ENCODE measurements at regions not wholly inside any gene's neighbourhood (a gene's known extent, or its start where the extent isn't known, plus 50 kb on each side); places are given as distances from the start of the nearest gene placed in this dataset.
"Not testable (repeated sequence)": the region's sequence is repeated elsewhere in the genome, so short reads cannot be mapped to it uniquely, and the experiment has no call there.

DNA sequence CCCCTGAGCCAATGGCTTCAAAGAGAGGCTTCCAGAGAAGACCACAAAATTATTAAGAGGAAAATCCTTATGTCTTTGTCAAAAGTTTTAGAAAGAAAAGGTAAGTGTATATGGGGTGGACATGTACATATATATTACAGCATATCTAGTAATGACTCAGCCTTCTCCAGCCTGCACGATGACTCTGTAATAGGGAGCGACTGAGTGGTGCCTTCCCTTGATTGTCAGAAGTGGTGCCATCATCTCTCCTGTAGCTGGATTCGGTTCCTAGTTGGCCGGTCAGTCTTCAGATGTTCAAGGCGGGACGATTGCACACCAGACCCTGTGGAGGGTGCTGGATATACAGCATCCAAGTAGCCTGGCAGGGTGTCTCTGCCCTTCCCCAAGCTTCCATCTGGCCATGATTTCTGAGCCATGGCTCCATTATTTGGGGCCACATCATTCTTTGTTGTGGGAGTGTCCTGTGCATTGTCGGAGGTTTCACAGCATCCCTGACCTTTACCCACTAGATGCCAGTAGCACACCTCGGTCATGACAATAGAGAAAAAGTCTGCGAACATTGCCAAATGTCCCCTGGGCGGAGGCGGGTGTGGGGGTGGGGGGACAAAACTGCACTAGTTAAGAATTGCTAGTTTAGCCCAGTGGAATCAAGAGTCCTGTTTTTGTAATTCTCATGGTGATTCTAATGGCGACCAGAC lies 206.2 kb upstream of the KAZN start:
- DNase-seq (ENCODE audit: low read depth in 2 of 2) = no peak

DNA sequence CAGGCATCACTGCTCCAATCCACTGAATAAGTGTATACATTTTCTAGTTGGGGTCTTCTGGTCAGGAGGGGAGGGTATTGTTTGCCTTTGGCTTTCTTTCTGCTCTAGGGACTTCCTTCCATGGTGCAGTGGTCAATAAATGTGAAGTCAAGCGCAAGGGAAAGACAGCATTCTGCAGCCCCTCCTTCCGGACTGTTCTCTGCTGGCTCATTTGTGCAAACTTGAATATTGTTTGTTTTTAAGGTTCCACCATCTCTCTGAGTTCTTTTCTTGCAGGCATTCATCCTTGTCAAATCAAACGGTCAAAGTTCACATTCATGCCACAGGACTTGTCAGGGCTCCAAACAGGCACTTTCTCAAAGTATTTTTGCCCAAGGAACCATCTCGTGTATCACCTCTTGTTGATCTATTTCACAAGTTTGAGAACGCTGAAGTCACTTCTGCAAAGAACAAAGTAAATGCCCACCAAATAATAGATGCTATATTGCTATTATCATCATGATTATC lies 205.6 kb upstream of the KAZN start:
- DNase-seq (ENCODE audit: low read depth in 2 of 2) = no peak

DNA sequence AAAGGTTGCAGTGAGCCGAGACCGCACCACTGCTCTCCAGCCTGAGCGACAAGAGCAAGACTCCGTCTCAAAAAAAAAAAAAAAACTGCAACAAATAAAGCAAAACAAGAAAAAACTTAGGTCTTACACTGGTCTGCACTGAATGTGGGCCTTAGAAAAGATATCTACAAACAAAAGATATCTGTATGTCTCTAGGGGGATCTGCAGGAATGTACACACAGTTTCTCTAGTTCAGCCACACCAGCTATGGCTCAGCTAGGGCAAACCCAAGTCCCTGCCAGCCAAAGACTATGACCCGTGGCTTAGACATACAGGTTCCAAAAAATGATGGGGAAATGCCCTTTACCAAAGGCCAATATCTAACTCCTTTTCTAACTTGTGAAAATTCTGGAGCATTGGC lies 202.4 kb upstream of the KAZN start:
- no peak for DNase-seq (ENCODE audit: low read depth in 2 of 2)

DNA sequence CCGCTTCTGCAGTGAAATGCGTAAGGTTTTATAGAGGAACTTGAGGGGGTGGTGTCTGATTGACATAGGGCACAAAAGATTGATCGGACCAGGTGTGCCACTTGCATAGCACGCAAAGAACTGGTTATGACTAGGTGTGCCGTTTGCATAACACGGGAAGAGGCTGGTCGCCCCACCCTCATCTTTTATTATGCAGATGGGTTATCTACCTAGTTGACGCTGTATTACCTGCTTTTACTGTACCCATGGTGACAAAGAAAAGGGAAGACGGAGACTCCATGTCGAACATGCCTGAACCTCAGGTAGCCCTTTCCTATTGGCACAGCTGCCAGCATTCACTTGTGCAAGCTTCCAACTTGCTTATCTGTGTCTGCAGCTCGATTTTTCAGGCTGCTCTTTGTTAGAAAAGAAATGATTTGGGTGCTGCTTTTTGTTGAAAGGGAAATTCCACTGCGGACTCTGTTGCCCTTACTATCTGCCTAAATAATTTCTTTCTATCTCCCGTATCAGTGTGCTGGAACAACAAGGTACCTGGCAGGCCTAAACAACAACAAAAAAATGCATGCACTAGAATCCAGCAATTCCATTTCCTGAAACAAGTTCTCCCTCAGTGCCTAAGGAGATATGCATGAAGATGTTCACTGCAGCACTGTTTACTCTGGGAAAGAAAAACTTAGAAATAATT lies 194.4 kb upstream of the KAZN start:
- no peak for DNase-seq (ENCODE audit: low read depth in 2 of 2)

DNA sequence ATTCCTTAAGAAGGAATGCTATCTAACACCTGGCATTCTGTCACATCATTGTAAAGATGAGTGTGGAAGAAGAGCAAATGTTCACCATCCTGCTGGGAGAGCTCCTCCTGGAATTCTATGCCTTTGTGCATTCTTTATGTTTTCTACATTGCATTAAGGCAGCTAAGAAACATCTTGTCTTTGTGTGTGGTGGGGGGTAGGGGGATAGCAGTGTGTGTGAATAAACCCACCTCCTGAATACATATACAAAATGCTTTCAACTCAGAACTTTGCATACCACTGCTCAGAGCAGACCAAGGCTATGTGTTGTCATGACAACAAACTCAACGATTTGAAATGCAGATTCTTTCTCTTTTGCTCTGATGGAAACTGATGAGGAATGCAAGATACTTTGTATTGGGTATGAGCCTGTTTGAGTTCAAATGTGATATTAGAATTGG lies 193.6 kb upstream of the KAZN start:
- DNase-seq (ENCODE audit: low read depth in 2 of 2) = no peak

DNA sequence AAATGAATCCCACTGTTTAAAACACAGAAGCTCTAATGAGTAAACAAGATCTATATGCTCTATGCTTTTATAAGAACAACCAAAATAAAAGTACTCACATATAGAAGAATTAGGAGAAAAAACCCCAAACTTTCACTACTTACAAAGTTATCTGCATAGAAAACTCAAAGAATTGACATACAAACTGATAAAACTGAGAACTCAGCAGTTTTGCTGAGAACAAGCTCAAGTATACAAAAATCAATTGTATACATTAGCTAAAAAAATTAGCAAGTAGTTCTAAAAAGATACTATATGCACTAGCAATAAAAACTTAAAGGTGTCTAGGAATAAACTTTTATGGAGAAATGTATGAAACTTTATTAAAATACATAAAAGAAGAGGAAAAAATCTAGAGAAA lies 186.2 kb upstream of the KAZN start:
- no peak for DNase-seq (ENCODE audit: low read depth in 2 of 2)

DNA sequence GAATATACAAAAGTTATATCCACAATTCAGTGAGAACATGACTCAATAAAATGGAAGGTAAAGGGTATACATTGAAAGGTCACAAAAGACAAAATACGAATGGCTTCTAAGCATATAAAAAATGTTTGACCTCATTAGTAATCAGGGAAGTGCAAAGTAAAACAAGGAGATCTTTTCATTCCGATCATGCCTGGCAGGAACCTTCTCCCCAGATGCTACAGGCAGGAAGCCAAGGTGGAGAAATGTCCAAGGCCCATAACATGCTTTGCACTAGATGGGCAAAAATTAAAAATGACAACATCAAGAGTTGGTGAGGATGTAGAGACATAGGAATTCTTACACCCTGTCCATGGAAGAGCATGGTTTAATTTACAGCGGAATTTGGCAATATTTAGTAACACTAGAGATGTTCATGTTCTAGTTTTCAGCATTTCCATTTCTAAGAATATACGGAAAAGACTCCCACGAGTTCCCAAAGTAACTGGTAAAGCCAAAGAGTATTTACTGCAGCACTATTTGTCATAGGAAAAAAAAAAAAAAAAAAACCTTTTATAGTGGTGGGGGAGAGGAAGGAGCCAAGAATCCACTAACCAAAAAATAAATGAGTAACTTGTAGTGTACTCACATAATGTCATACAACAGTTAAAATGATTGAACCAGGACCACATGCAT lies 184.5 kb upstream of the KAZN start:
- DNase-seq (ENCODE audit: low read depth in 2 of 2) = no peak

DNA sequence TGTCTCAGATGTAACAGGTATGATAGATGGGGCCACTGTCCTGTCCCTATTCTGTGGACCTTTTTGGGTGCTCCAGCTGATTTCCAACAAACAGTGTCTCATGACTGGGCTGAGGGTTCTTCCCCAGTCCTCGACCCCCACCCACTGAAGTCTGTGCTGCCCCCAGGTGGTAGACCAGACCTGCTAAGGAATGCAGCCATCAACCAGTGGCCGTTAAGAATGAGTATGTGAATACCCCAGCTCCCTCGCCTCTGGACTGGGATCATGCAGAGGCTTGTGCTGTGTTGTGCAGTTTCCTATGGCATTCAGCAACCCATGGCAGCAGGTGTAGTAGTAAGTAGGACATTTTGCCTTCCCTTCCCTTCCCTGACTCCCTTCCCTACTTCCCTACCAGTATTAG lies 183.1 kb upstream of the KAZN start:
- DNase-seq (ENCODE audit: low read depth in 2 of 2) = no peak

DNA sequence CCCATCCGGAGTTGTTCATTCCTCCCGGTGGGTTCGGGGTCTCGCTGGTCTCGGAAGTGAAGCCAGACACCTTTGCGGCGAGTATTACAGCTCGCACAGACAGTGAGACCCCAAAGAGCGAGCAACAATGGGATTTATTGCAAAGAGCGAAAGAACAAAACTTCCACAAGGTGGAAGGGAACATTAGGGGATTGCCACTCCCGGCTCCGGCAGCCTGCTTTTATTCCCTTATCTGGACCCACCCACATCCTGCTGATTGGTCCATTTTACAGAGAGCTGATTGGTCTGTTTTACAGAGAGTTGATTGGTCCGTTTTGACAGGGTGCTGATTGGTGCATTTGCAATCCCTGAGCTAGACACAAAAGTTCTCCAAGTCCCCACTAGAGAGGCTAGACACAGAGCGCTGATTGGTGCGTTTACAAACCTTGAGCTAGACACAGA lies 178.7 kb upstream of the KAZN start:
- DNase-seq (ENCODE audit: low read depth in 2 of 2) = not testable (repeated sequence)

DNA sequence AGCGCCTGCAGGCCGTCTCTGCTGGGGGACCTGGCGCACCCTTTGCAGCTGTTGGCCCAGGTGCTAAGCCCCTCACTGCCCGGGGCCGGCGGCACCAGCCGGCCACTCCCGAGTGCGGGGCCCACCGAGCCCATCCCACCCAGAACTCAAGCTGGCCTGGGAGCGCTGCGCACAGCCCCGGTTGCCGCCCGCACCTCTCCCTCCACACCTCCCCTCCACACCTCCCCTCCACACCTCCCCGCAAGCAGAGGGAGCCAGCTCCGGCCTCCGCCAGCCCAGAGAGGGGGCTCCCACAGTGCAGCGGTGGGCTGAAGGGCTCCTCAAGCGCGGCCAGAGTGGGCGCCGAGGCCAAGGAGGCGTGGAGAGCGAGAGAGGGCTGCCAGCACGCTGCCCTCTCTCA lies 177.8 kb upstream of the KAZN start:
- DNase-seq (ENCODE audit: low read depth in 2 of 2) = no peak

DNA sequence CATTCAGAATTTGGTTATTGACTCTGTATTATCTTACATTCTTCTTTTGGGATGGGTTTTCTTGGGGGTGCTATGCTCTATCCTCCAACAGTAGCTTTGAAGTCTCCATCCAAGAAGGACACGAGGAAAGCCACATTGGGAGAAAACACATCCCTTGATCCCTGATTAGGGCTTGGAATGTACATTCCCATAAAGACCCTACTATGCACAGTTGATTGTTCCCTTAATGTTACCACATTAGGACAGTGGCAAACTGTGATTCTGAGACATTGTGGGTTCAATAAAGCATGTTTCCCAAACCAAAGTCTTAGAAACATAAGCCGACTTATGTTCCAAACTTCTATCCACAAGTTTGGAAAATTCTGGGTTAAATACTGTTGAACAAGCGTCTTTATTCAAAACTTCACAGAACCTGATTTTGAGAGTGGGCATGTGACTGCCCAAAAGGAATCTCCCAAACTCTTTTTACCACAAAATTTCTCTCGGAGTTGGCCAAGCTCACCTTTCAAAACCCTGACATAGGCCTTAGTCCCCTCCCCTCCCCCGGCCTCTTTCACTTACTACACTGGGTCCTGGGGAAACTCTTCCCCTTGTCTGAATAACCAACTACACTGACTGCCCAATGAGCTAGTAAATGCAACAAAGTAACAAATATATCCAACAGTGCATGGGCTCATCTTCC lies 177.0 kb upstream of the KAZN start:
- no peak for DNase-seq (ENCODE audit: low read depth in 2 of 2)

DNA sequence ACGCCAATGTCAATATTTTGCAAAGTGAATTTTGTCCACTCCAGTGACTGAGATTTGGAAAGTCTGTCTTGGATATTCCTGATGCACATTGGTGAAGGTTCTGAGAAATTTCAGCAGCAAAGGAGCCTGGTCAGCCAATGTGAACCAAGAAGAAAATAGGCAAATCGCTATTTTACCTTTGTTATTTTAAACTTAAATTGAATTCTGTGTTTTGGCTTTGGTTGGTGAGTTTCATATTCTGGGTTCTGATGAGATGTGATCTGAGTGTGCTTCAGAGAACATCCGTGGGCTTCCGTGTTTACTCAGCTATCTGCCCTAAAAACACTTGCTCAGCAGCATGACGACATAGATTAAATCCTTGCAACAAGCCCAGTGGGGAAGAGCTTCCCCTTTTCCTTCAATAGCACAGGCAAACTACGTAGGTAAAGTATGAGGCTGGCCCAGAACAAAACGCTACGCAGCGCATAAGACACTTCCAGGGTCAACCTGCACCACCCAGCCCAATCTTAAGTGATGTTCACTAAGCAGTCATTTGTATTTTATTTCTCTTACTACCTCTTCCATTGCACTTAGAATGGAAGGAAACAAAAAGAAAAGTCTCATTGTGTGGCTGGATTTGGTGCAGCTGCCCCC lies 176.4 kb upstream of the KAZN start:
- no peak for DNase-seq (ENCODE audit: low read depth in 2 of 2)

DNA sequence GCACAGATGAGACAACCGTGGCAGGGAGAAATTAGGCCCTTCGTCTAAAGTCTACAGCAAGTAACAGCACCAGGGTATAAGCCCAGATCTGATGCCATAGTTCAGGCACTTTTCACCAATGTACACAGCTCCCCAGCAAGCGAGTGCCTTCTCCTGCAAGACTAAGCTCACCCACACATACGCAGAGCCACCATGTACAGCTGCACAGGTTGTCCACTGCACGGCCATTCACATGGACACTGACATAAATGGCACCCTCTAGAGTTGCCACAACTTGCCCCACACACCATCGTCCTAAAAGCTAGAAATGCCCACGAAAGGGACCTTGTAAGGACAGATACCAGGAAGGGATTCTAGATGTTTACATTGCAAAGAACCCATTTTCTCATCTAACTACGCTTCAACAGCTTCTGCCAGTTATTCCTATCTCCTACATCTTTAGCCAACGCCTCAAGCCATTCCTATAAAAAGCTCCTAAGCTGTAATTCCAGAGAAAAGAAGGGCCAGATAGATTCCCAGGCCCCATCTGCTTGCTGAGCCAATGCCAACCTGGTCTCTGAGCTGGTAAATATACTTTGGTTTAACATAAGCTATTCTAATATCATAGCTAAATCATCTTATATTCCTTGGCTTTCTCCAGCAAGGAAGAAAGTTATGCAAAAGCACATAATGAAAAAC lies 174.0 kb upstream of the KAZN start:
- DNase-seq (ENCODE audit: low read depth in 2 of 2) = no peak

DNA sequence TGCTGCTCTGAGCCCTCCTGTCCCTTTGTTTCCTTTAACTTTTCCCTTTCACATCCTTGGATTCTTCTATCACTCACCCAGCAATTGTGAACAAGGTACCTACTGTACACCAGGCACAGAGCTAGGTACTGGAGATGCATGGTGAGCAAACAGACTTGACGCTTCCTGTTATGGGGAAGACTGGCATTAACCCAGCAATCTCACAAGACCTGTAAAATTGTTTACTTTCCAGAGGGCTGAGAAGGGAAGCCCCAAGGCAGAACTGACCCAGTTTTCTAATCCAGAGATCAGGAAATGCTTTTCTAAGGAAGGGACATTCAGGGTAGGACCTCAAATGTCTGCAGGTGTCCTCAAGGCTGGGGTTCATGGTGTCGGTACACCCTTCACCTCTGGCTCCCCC lies 171.6 kb upstream of the KAZN start:
- DNase-seq (ENCODE audit: low read depth in 2 of 2) = no peak

DNA sequence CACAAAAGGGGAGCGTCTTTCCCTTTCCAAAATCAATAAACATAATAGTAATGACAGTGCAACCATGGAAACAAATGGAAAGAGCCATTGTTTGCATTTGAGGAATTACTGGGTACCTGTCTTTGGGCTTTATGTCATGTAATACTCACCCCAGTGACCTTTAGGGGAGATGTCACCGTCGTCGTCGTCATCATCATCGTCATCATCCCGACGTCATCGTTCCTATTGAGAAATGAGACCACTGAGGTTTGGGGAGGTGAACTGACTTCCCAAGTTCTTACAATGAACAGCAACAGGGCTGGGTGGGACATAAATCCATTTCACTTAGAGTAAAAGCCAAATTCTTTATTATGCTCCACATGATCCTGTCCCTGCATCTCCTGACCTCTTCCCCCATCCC lies 168.9 kb upstream of the KAZN start:
- no peak for DNase-seq (ENCODE audit: low read depth in 2 of 2)

DNA sequence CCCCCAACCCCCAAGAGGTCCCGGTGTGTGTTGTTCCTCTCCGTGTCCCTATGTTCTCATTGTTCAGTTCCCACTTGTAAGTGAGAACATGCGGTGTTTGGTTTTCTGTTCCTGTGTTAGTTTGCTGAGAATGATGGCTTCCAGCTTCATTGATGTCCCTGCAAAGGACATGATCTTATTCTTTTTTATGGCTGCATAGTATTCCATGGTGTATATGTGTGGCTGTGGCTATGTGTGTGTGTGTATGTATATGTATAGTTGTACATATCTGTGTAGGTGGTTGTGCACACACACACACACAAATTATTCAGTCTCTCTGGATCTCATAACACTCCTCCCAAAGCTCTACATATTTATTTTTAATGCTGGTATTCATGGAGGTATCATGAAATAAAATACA lies 165.8 kb upstream of the KAZN start:
- DNase-seq (ENCODE audit: low read depth in 2 of 2) = not testable (repeated sequence)

DNA sequence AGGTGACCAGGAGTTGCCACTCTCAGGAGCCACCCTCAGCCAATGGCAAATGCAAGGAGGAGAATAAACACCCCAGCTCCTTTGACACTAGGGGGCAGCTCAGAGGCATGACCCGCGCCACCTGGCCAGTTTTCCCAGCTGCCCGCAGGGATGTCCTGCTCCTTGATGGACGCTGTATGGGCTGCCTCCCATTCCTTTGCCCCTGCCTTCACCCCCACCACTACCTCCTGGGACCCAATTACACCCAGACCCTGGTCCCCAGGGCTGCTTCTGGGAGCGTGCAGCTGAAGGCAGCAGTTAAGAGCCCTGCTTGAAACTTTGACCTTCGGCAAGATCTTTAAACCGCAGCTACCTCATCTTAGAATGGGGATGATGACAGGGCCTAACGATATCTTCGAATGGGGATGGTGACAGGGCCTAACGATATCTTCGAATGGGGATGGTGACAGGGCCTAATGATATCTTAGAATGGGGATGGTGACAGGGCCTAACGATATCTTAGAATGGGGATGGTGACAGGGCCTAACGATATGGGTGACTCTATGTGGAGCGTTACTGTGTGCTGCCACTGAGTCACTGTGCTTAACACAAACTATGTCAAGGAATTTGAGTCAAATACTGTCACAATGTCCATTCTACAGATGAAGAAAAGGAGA lies 163.0 kb upstream of the KAZN start:
- DNase-seq (ENCODE audit: low read depth in 2 of 2) = no peak

DNA sequence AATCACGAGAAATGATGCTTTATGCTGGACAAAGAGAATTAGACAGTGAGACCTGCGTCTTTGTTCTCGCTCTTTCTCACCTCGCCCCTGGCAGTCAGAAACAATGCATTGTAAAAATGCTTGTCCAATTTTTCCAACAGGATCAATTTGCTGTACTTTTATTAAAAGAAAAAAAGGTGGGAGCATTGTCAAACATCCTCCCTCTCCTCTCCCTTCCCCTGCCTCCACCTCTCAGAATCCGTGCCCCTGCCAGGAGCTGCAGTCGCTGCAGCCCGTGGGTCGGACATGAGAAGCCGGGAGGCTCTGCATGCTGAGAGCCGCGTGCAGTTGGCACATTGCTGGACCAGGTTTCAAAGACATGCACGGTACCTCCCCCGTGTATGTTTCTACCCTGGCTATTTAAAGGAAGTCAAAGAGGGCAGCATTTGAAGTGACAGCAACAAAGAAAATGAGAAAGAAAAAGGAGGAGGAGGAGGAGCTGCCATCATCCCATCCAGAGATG lies 161.0 kb upstream of the KAZN start:
- DNase-seq (ENCODE audit: low read depth in 2 of 2) = no peak

DNA sequence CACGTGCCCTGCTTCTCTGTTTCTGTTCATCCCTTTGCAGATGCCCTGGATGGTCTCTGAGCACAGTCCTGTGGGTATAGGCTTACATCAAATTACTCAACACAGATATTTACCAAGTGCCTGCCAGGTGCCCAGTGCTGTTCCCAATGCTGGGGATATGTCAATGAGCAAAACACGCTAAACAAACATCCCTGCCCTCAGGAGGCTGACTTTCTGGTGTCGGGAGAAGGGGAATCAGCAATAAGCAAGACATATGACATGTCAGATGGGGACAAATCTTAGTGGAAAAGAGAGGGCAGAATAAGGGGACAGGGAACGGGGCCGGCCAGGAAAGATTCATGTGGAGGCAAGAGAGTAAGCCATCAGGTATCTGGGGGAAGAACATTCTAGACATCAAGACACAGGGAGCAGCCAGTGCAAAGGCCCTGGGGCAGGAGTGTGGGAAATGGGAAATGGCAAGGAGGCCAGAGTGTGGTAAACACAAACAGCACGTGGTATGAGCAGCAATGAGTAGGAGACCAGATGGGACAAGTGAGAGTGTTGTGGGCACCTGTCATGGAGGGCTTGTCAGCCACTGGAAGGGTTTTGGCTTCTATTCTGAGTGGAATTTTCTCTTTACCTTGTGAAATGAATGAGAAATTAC lies 160.2 kb upstream of the KAZN start:
- DNase-seq (ENCODE audit: low read depth in 2 of 2) = no peak

DNA sequence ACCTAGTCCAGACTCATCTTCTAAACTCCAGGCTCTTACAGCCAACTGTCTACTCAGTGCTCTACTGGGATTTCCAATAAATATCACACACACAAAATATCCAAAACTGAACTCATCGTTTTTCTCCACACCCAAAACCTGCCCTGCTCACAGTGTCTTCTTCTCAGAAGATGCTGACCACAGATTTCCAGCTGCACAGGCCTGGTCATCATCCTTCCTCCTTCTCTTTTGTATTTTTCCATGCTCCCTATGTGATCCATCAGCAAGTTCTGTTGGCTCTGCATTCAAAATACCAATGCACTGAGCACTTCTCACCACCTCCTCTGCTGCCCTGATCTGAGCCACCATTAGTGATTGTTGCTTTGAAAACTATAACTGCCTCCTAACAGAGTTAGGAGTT lies 159.5 kb upstream of the KAZN start:
- no peak for DNase-seq (ENCODE audit: low read depth in 2 of 2)

Measured in dermis microvascular lymphatic vessel endothelial cell (primary cell).